Stomach (tissue), 8 donors: ENCODE measurements at regions not wholly inside any gene's neighbourhood (a gene's known extent, or its start where the extent isn't known, plus 50 kb on each side); places are given as distances from the start of the nearest gene placed in this dataset.

ENCODE experiments used
- DNase-seq, 2 donors: peaks; one replicate each; pipeline versions ENCODE4 v3.0.0 to v3.0.0-alpha.2; 2013 to 2019
- H3K27ac ChIP-seq, 5 donors: fragments of 200-600 bp in 4 of 5; sonication (generic) in 4 of 5; one replicate each; pipeline ENCODE4 v1.5.1; 2013 to 2019; ENCODE audit warnings: mild to moderate bottlenecking in 1 of 5, moderate library complexity in 1 of 5
- H3K27me3 ChIP-seq, 3 donors: fragments of 200-600 bp; sonication (generic); one replicate each; pipeline ENCODE4 v1.5.1; 2017 to 2019; ENCODE audit warnings: mixed run types in 1 of 3
- H3K36me3 ChIP-seq, 4 donors: fragments of 200-600 bp; sonication (generic); 1 replicate in 3 of 4; 2 replicates in 1 of 4; pipeline ENCODE4 v1.5.1; 2016 to 2019
- H3K4me1 ChIP-seq, 4 donors: fragments of 200-600 bp; sonication (generic); one replicate each; pipeline ENCODE4 v1.5.1; 2016 to 2019
- H3K4me3 ChIP-seq, 4 donors: fragments of 200-600 bp; sonication (generic) in 3 of 4; one replicate each; pipeline ENCODE4 v1.5.1; 2016 to 2019; ENCODE audit warnings: mild to moderate bottlenecking in 1 of 4
- H3K9me3 ChIP-seq, 4 donors: fragments of 200-600 bp; sonication (generic); one replicate each; pipeline ENCODE4 v1.5.1; 2016 to 2019
- CTCF ChIP-seq, 7 experiments: fragments of 450-650 bp in 4 of 7; fragments of 200-600 bp in 3 of 7; sonication (generic) in 3 of 7; IDR thresholded peaks; one replicate each; pipeline ENCODE4 v1.5.1; 2016 to 2019; ENCODE audit warnings: antibody characterized with exemption in 7 of 7, control low read depth in 2 of 7, mild to moderate bottlenecking in 1 of 7
- EP300 ChIP-seq: sonication (generic); formaldehyde crosslinking; IDR thresholded peaks from one replicate; pipeline ENCODE4 v1.6.1; 2017; ENCODE audit warnings: antibody characterized with exemption
- POLR2A ChIP-seq, 4 donors: fragments of 450-650 bp; IDR thresholded peaks; one replicate each; pipeline ENCODE4 v1.6.1; 2016; ENCODE audit warnings: antibody characterized with exemption in 4 of 4, control low read depth in 2 of 4, mild to moderate bottlenecking in 1 of 4, moderate library complexity in 1 of 4
- POLR2AphosphoS5 ChIP-seq, 3 donors: sonication (generic); formaldehyde crosslinking; IDR thresholded peaks; one replicate each; pipeline ENCODE4 v1.6.1; 2016; ENCODE audit warnings: antibody characterized with exemption in 3 of 3
- WGBS, 5 donors: extraction: QIAGEN DNeasy Blood & Tissue Kit in 3 of 5; methylation state at CpG; one replicate each; pipeline versions ENCODE4 v1.1.5 to v1.1.7; 2013 to 2018; 5-methylcytosine and 5-hydroxymethylcytosine counted together
- intact Hi-C: fragments of 100-400 bp; cut with DNase I; formaldehyde crosslinking; loops from one replicate; pipeline ENCODE4 v1.15.1; 2023; ENCODE audit warnings: low total_unique reads
- donor health status: healthy with polysubstance abuse.
- donor health status: Bipolar disorder and iron deficiency.
- donor health status: healthy.

DNA sequence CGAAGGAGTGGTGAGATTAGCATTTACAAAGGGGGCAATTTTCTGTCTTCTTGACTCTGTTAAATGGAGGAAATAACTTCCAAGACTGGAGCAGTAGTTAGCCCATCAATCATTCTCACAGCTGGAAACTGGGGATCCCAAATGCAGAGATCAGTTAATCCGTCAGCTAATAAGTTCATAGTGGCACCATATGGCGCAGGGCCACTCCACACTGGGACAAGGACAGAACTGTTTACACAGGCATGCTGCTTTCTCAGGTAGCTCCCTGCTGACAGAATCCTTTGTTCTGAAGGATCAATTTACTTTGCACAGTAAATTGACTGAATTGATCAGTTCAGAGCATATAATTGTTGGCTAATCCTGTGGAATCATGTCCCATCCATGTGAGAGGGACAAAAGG, 395.7 kb downstream of the TMEM161B start:
- no peaks in the 10 kb centered on the region for H3K36me3 ChIP-seq
- no peaks in the 10 kb centered on the region for H3K9me3 ChIP-seq
- TF ChIP-seq EP300: no peak
- no peak for TF ChIP-seq CTCF (IDR thresholded peaks at IDR 0.05)
- no peak for TF ChIP-seq POLR2A (IDR thresholded peaks at IDR 0.05)
- no peak for TF ChIP-seq POLR2AphosphoS5 (IDR thresholded peaks at IDR 0.05)
- H3K27me3 ChIP-seq: no peaks in the 10 kb centered on the region
- DNase-seq: no peak
- 47 to 64% (median 57%) methylated on average over 3 of the region's 3 CpGs for WGBS, 5 donors
- no peaks in the 10 kb centered on the region for H3K4me1 ChIP-seq
- no peak overlapping the region for H3K27ac ChIP-seq
- intact Hi-C loops: no loop called here
- H3K4me3 ChIP-seq: no peak overlapping the region

GRCh38 chr5:87868792-87869191, 399.9 kb downstream of the TMEM161B start:
- Histone ChIP-seq H3K27me3 (no peaks in the 10 kb centered on the region), H3K4me1 (no peaks in the 10 kb centered on the region), H3K36me3 (no peaks in the 10 kb centered on the region), H3K27ac (no peak overlapping the region), H3K9me3 (no peaks in the 10 kb centered on the region), H3K4me3 (no peak overlapping the region)
- intact Hi-C loops: no loop called here
- DNase-seq: no peak
- WGBS, 5 donors: 92 to 98% (median 94%) methylated on average over 1 of the region's 1 CpG
- TF ChIP-seq CTCF (IDR thresholded peaks at IDR 0.05) (no peak), POLR2AphosphoS5 (IDR thresholded peaks at IDR 0.05) (no peak), POLR2A (IDR thresholded peaks at IDR 0.05) (no peak), EP300 (no peak)

- no peak overlapping the region for H3K27ac ChIP-seq
- no peak overlapping the region for H3K4me3 ChIP-seq
- DNase-seq: no peak
- WGBS, 5 donors: 51 to 60% (median 58%) methylated on average over 4 of the region's 4 CpGs
- no peaks in the 10 kb centered on the region for H3K36me3 ChIP-seq
- no peaks in the 10 kb centered on the region for H3K4me1 ChIP-seq
- no peaks in the 10 kb centered on the region for H3K27me3 ChIP-seq
- no peaks in the 10 kb centered on the region for H3K9me3 ChIP-seq
- no peak for TF ChIP-seq POLR2A (IDR thresholded peaks at IDR 0.05)
- TF ChIP-seq EP300: no peak
- no peak for TF ChIP-seq POLR2AphosphoS5 (IDR thresholded peaks at IDR 0.05)
- no peak for TF ChIP-seq CTCF (IDR thresholded peaks at IDR 0.05)
- intact Hi-C loops: no loop called here
Observed at GRCh38 chr5:87867281-87867680, 401.4 kb downstream of the TMEM161B start.

DNA sequence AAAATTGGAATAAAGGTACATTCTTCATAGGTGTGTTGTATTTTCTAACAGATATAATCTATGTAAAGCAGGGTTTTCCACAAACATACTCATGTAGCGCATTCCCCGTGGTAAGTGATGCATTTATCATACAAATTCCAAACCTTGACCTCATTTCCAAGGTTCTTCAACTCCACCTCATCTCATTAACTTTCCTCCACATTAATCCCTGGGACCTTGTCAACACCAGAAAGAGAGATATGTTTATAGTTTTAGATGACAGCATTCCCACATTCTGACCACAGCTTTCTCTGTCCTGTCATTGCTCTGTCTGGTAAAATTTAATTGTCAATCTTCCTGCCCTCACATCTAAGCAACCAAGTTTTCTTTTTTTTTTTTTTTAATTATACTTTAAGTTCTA, 415.1 kb downstream of the TMEM161B start:
- Histone ChIP-seq H3K9me3 (peaks cover 0 to 3% (median 0%) of the 10 kb centered on the region in 4 donors), H3K4me3 (no peak overlapping the region), H3K27ac (no peak overlapping the region), H3K27me3 (no peaks in the 10 kb centered on the region), H3K4me1 (no peaks in the 10 kb centered on the region), H3K36me3 (no peaks in the 10 kb centered on the region)
- TF ChIP-seq POLR2AphosphoS5 (IDR thresholded peaks at IDR 0.05): no peak
- TF ChIP-seq POLR2A (IDR thresholded peaks at IDR 0.05): no peak
- no peak for TF ChIP-seq EP300
- no peak for TF ChIP-seq CTCF (IDR thresholded peaks at IDR 0.05)
- WGBS, 5 donors: 78 to 88% (median 83%) methylated on average over 2 of the region's 2 CpGs
- intact Hi-C loops: no loop called here
- no peak for DNase-seq

- no peak for TF ChIP-seq POLR2AphosphoS5 (IDR thresholded peaks at IDR 0.05)
- no peak for TF ChIP-seq CTCF (IDR thresholded peaks at IDR 0.05)
- TF ChIP-seq EP300: no peak
- TF ChIP-seq POLR2A (IDR thresholded peaks at IDR 0.05): no peak
- Histone ChIP-seq H3K36me3 (no peaks in the 10 kb centered on the region), H3K27ac (no peak overlapping the region), H3K27me3 (no peaks in the 10 kb centered on the region), H3K9me3 (peaks cover 0 to 3% (median 0%) of the 10 kb centered on the region in 4 donors), H3K4me1 (no peaks in the 10 kb centered on the region), H3K4me3 (no peak overlapping the region)
- no peak for DNase-seq
- intact Hi-C loops: no loop called here
Observed at GRCh38 chr5:87851603-87852002, 417.0 kb downstream of the TMEM161B start.
